ENCODE measurements at regions not wholly inside any gene's neighbourhood (a gene's known extent, or its start where the extent isn't known, plus 50 kb on each side); places are given as distances from the start of the nearest gene placed in this dataset.

GRCh38 chr5:41637424-41637823 is 127.0 kb upstream of the PLCXD3 start:
- Mint-ChIP-seq H3K4me3 (ENCODE audit: unreplicated experiment) (no peak overlapping the region), H3K27ac (ENCODE audit: unreplicated experiment) (no peak overlapping the region), H3K4me1 (ENCODE audit: low read depth) (no peaks in the 10 kb centered on the region), H3K36me3 (ENCODE audit: low read depth) (no peaks in the 10 kb centered on the region), H3K27me3 (ENCODE audit: low read depth) (peaks cover 28% of the 10 kb centered on the region), H3K9me3 (ENCODE audit: low read depth) (no peaks in the 10 kb centered on the region)
- no peak for TF ChIP-seq CTCF (IDR thresholded peaks at IDR 0.05)
- DNase-seq (ENCODE audit: low spot score) = no peak

GRCh38 chr5:41636605-41637004 is 126.2 kb upstream of the PLCXD3 start:
- no peak overlapping the region for H3K27ac Mint-ChIP-seq (ENCODE audit: unreplicated experiment)
- TF ChIP-seq CTCF (IDR thresholded peaks at IDR 0.05) = peak; percentile 53
- H3K36me3 Mint-ChIP-seq (ENCODE audit: low read depth) = no peaks in the 10 kb centered on the region
- H3K9me3 Mint-ChIP-seq (ENCODE audit: low read depth) = no peaks in the 10 kb centered on the region
- no peak overlapping the region for H3K4me3 Mint-ChIP-seq (ENCODE audit: unreplicated experiment)
- peaks cover 32% of the 10 kb centered on the region for H3K27me3 Mint-ChIP-seq (ENCODE audit: low read depth)
- DNase-seq (ENCODE audit: low spot score) = no peak
- H3K4me1 Mint-ChIP-seq (ENCODE audit: low read depth) = no peaks in the 10 kb centered on the region

- DNase-seq (ENCODE audit: low spot score) = no peak
- no peak for TF ChIP-seq CTCF (IDR thresholded peaks at IDR 0.05)
- H3K9me3 Mint-ChIP-seq (ENCODE audit: low read depth) = no peaks in the 10 kb centered on the region
- no peak overlapping the region for H3K27ac Mint-ChIP-seq (ENCODE audit: unreplicated experiment)
- H3K4me1 Mint-ChIP-seq (ENCODE audit: low read depth) = no peaks in the 10 kb centered on the region
- H3K27me3 Mint-ChIP-seq (ENCODE audit: low read depth) = peaks cover 30% of the 10 kb centered on the region
- H3K4me3 Mint-ChIP-seq (ENCODE audit: unreplicated experiment) = no peak overlapping the region
- no peaks in the 10 kb centered on the region for H3K36me3 Mint-ChIP-seq (ENCODE audit: low read depth)
These were observed 119.5 kb upstream of the PLCXD3 start for GRCh38 chr5:41629897-41630296.

- Mint-ChIP-seq H3K27ac (ENCODE audit: unreplicated experiment) (no peak overlapping the region), H3K4me3 (ENCODE audit: unreplicated experiment) (no peak overlapping the region), H3K4me1 (ENCODE audit: low read depth) (peaks cover 6% of the 10 kb centered on the region), H3K27me3 (ENCODE audit: low read depth) (peaks cover 15% of the 10 kb centered on the region), H3K36me3 (ENCODE audit: low read depth) (no peaks in the 10 kb centered on the region), H3K9me3 (ENCODE audit: low read depth) (no peaks in the 10 kb centered on the region)
- TF ChIP-seq CTCF (IDR thresholded peaks at IDR 0.05) = no peak
- no peak for DNase-seq (ENCODE audit: low spot score)
These were observed 115.2 kb upstream of the PLCXD3 start for GRCh38 chr5:41625571-41625970.

GRCh38 chr5:41621420-41621819 is 111.0 kb upstream of the PLCXD3 start:
- Mint-ChIP-seq H3K4me3 (ENCODE audit: unreplicated experiment) (no peak overlapping the region), H3K27me3 (ENCODE audit: low read depth) (peaks cover 17% of the 10 kb centered on the region), H3K4me1 (ENCODE audit: low read depth) (peaks cover 6% of the 10 kb centered on the region), H3K27ac (ENCODE audit: unreplicated experiment) (no peak overlapping the region), H3K9me3 (ENCODE audit: low read depth) (no peaks in the 10 kb centered on the region), H3K36me3 (ENCODE audit: low read depth) (no peaks in the 10 kb centered on the region)
- no peak for DNase-seq (ENCODE audit: low spot score)
- no peak for TF ChIP-seq CTCF (IDR thresholded peaks at IDR 0.05)

Measured in chondrocyte (in vitro differentiated cells).